HG02623 (cell line): ENCODE measurements at regions not wholly inside any gene's neighbourhood (a gene's known extent, or its start where the extent isn't known, plus 50 kb on each side); places are given as distances from the start of the nearest gene placed in this dataset.

Experiments used
- ATAC-seq: cut with Tn5 transposase; IDR thresholded peaks from one replicate; pipeline ENCODE4 v1.9.1; 2021; ENCODE audit warnings: moderate library complexity; ENCODE audit not compliant: unreplicated experiment

GRCh38 chr21:26784974-26785373 is 60.2 kb downstream of the ADAMTS1 start:
- ATAC-seq, result no peak

GRCh38 chr21:26783466-26784195 is 61.6 kb downstream of the ADAMTS1 start:
- no peak for ATAC-seq

- no peak for ATAC-seq
Measured at GRCh38 chr21:26782747-26783146, 62.5 kb downstream of the ADAMTS1 start.

- ATAC-seq, result no peak
Measured at GRCh38 chr21:26782331-26782730, 62.9 kb downstream of the ADAMTS1 start.

- no peak for ATAC-seq
Measured at GRCh38 chr21:26781331-26781730, 63.9 kb downstream of the ADAMTS1 start.

GRCh38 chr21:26777166-26777565 is 68.0 kb downstream of the ADAMTS1 start:
- ATAC-seq, result no peak

GRCh38 chr21:26776310-26777021 is 68.7 kb downstream of the ADAMTS1 start:
- ATAC-seq, result no peak

- ATAC-seq, result no peak
Measured at GRCh38 chr21:26773058-26773457, 72.2 kb downstream of the ADAMTS1 start.

- ATAC-seq, result no peak
Measured at GRCh38 chr21:26769613-26770188, 75.5 kb downstream of the ADAMTS1 start.

GRCh38 chr21:26766826-26767325 is 78.3 kb downstream of the ADAMTS1 start:
- ATAC-seq, result no peak

GRCh38 chr21:26761174-26761915 is 83.9 kb downstream of the ADAMTS1 start:
- ATAC-seq, result no peak

- ATAC-seq, result no peak
Measured at GRCh38 chr21:26759731-26760130, 85.5 kb downstream of the ADAMTS1 start.

- no peak for ATAC-seq
Measured at GRCh38 chr21:26758083-26758880, 86.9 kb downstream of the ADAMTS1 start.

- no peak for ATAC-seq
Measured at GRCh38 chr21:26756491-26757159, 88.6 kb downstream of the ADAMTS1 start.

- no peak for ATAC-seq
Measured at GRCh38 chr21:26754853-26755252, 90.4 kb downstream of the ADAMTS1 start.

GRCh38 chr21:26753822-26754221 is 91.4 kb downstream of the ADAMTS1 start:
- no peak for ATAC-seq

GRCh38 chr21:26752849-26753248 is 92.4 kb downstream of the ADAMTS1 start:
- no peak for ATAC-seq

- ATAC-seq, result no peak
Measured at GRCh38 chr21:26751305-26751704, 93.9 kb downstream of the ADAMTS1 start.

GRCh38 chr21:26748066-26748465 is 97.1 kb downstream of the ADAMTS1 start:
- no peak for ATAC-seq

- no peak for ATAC-seq
Measured at GRCh38 chr21:26747216-26747615, 98.0 kb downstream of the ADAMTS1 start.
